ENCODE measurements at regions not wholly inside any gene's neighbourhood (a gene's known extent, or its start where the extent isn't known, plus 50 kb on each side); places are given as distances from the start of the nearest gene placed in this dataset.

DNA sequence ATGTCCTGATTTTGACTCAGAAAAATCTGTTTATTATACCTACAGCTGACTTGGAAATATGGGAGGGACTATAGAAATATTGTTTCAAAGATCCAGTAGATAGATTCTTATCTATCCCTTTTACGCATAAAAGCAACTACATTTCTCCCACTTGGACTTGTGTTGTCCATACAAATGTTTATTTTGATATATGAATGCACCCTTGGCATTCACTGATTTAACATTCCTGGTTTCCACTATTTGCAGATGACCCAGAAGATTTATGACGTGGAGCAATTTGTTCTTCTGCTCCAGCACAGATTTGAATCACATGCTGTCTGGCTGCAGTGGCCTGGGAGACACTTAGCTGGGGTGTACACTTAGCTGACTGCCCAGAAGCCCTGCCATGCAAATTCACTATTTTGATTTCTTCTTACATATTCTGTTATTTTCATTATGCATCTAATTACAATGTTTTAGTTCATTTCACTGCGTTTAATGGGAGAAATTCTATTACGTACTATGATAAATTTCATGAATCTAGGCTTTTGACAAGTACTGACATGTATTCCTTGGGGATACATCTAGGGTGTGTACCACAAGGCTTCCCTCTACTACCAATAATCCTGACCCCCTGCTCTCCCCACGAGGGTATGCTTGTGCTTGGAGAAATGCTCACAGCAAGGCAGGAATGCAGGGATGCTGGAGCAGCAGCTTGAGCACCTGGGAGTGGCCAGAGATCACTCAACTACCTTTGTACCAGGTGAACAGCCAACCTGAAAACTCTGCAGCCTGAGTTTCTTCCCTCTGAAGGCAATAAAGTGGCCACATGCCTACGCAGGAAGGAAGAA is 223.6 kb upstream of the TBL1XR1 start:
- intact Hi-C loops (cut with DNase I) = no loop called here
- WGBS = 68% methylated on average over 6 of the region's 6 CpGs
- H3K27ac ChIP-seq (replicated peaks in 1 of 4) = no peak overlapping the region
- DNase-seq (ENCODE audit: extremely low spot score) = no peak
- H3K27me3 ChIP-seq = no peaks in the 10 kb centered on the region
- H3K9me3 ChIP-seq = no peaks in the 10 kb centered on the region
- no peaks in the 10 kb centered on the region for H3K36me3 ChIP-seq
- TF ChIP-seq EP300 (IDR thresholded peaks at IDR 0.05) (no peak), POLR2A (IDR thresholded peaks at IDR 0.05; ENCODE audit: low read depth) (no peak), POLR2AphosphoS5 (IDR thresholded peaks at IDR 0.05) (peak in 1 of 2 donors; percentile 13)
- H3K4me1 ChIP-seq = peaks cover 4 to 25% (median 12%) of the 10 kb centered on the region in 4 donors
- H3K4me3 ChIP-seq = no peak overlapping the region

DNA sequence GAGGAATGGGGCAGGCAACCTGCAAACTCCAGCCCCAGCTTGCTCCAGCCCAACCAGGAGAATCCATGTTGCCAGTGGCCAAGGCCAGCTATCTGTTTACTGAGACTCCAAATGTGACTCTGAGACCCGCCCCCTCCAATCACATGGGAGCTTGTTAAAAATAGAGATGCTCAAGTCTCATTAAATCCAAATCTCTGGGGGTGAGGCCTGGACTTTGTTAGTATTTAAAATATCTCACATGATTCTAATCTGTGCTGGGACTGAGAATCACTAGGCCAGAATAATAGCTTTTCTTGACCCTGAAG is 224.2 kb upstream of the TBL1XR1 start:
- no peaks in the 10 kb centered on the region for H3K9me3 ChIP-seq
- TF ChIP-seq, protein P1, sequence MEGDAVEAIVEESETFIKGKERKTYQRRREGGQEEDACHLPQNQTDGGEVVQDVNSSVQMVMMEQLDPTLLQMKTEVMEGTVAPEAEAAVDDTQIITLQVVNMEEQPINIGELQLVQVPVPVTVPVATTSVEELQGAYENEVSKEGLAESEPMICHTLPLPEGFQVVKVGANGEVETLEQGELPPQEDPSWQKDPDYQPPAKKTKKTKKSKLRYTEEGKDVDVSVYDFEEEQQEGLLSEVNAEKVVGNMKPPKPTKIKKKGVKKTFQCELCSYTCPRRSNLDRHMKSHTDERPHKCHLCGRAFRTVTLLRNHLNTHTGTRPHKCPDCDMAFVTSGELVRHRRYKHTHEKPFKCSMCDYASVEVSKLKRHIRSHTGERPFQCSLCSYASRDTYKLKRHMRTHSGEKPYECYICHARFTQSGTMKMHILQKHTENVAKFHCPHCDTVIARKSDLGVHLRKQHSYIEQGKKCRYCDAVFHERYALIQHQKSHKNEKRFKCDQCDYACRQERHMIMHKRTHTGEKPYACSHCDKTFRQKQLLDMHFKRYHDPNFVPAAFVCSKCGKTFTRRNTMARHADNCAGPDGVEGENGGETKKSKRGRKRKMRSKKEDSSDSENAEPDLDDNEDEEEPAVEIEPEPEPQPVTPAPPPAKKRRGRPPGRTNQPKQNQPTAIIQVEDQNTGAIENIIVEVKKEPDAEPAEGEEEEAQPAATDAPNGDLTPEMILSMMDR (IDR thresholded peaks at IDR 0.05) = no peak
- no peak for TF ChIP-seq POLR2AphosphoS5 (IDR thresholded peaks at IDR 0.05)
- H3K4me3 ChIP-seq = no peak overlapping the region
- no peak for DNase-seq (ENCODE audit: extremely low spot score)
- no peaks in the 10 kb centered on the region for H3K36me3 ChIP-seq
- intact Hi-C loops (cut with DNase I) = no loop called here
- H3K27ac ChIP-seq (replicated peaks in 1 of 4) = no peak overlapping the region
- 88% methylated on average over 1 of the region's 1 CpG for WGBS
- no peaks in the 10 kb centered on the region for H3K27me3 ChIP-seq
- peaks cover 4 to 25% (median 12%) of the 10 kb centered on the region in 4 donors for H3K4me1 ChIP-seq

DNA sequence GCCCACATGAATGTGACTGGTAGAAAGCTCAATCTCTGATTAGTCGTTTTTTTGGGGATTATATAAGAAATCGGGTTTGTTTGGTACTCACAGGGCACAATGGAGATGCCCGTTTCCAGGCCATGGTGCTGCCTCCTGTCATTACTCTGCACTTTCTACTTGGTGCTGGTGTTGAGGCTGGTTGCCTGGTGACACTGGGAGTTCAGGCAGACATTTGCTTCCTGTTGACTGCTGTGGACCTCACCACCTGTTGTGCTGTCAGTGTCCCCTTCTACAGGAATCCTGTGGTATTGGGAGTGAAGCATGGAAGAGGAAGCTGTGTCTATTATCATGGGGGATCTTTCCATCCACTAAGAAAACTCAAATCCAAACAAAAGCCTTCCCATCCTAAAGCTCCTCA is 227.2 kb upstream of the TBL1XR1 start:
- Histone ChIP-seq H3K9me3 (no peaks in the 10 kb centered on the region), H3K27ac (replicated peaks in 1 of 4) (no peak overlapping the region), H3K4me1 (peaks cover 0 to 25% (median 12%) of the 10 kb centered on the region in 4 donors), H3K27me3 (no peaks in the 10 kb centered on the region), H3K36me3 (no peaks in the 10 kb centered on the region), H3K4me3 (no peak overlapping the region)
- 79% methylated on average over 3 of the region's 3 CpGs for WGBS
- intact Hi-C loops (cut with DNase I) = no loop called here
- TF ChIP-seq POLR2AphosphoS5 (IDR thresholded peaks at IDR 0.05) (no peak), POLR2A (IDR thresholded peaks at IDR 0.05; ENCODE audit: low read depth) (no peak), EP300 (IDR thresholded peaks at IDR 0.05) (no peak)
- TF ChIP-seq, protein P1 (IDR thresholded peaks at IDR 0.05) = no peak
- DNase-seq (ENCODE audit: extremely low spot score) = no peak

DNA sequence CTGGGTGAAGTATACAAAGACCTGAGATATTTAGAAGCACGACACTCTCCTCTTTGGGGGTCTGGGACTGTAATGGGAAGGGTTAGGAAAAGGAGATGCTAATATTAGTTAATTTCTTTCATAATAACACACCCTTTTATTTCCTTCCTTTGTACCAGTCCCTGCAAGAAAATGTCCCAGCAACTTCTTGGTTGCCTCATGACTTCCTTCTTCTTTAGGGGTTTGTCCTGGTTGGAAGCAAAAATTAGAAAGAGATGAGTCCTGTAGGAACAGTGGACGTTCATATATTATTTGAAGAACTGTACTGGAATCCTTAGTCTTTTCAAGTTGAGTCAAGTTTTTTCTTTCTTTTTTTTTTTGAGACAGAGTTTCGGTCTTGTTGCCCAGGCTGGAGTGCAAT is 227.8 kb upstream of the TBL1XR1 start:
- Histone ChIP-seq H3K4me1 (peaks cover 0 to 25% (median 11%) of the 10 kb centered on the region in 4 donors), H3K36me3 (no peaks in the 10 kb centered on the region), H3K27ac (replicated peaks in 1 of 4) (no peak overlapping the region), H3K9me3 (no peaks in the 10 kb centered on the region), H3K27me3 (no peaks in the 10 kb centered on the region), H3K4me3 (no peak overlapping the region)
- no peak for DNase-seq (ENCODE audit: extremely low spot score)
- TF ChIP-seq EP300 (IDR thresholded peaks at IDR 0.05) (no peak), POLR2AphosphoS5 (IDR thresholded peaks at IDR 0.05) (no peak), POLR2A (IDR thresholded peaks at IDR 0.05; ENCODE audit: low read depth) (no peak)
- TF ChIP-seq, protein P1 (IDR thresholded peaks at IDR 0.05) = no peak
- 80% methylated on average over 3 of the region's 3 CpGs for WGBS
- intact Hi-C loops (cut with DNase I) = loop anchor here (5.0 kb wide), 1 partner anchor 48 kb away; no protein-coding TSS in a partner anchor

DNA sequence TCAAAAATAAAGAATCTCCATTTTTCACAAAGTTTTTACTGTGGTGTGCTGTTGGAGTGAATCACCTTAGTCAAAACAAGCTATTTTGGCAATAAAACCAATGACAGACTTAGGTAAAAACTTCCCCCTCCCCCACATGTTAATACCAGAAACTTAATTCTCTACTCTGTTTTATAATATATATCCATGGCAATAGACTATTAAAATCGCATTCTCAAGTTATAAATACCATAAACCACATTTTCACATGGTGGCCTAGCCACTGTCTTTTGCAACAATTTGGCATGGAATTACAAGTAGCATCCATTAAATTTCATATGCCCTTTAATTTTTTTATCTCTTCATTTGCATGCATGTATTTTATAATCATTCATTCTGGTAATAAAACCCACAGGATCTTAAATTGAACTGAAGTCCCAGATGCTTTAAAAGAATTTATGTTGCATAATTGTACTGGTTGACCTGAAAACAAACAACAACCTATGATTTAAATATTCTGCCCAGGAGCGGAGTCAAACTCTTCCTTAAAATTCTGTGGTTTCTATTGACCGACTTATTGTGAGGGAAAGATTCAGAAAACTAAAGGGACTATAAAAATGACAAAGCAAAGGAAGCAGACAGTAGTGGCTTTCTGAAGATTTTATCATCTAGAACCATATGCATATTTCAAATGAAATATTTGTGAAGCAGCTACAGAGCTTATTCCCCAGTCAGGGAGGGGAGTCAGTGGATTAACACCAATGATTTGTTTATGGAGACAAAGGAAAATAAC is 229.0 kb upstream of the TBL1XR1 start:
- intact Hi-C loops (cut with DNase I) = loop anchor here (5.0 kb wide), 1 partner anchor 49 kb away; no protein-coding TSS in a partner anchor
- WGBS = 87% methylated on average over 3 of the region's 3 CpGs
- H3K9me3 ChIP-seq = no peaks in the 10 kb centered on the region
- peaks cover 0 to 13% (median 4%) of the 10 kb centered on the region in 4 donors for H3K4me1 ChIP-seq
- no peak overlapping the region for H3K27ac ChIP-seq (replicated peaks in 1 of 4)
- no peak for DNase-seq (ENCODE audit: extremely low spot score)
- H3K36me3 ChIP-seq = no peaks in the 10 kb centered on the region
- H3K27me3 ChIP-seq = no peaks in the 10 kb centered on the region
- TF ChIP-seq POLR2AphosphoS5 (IDR thresholded peaks at IDR 0.05) (no peak), EP300 (IDR thresholded peaks at IDR 0.05) (no peak), POLR2A (IDR thresholded peaks at IDR 0.05; ENCODE audit: low read depth) (no peak)
- TF ChIP-seq, protein P1 (IDR thresholded peaks at IDR 0.05) = no peak
- no peak overlapping the region for H3K4me3 ChIP-seq
